DND-41 (cell line): ENCODE measurements at regions not wholly inside any gene's neighbourhood (a gene's known extent, or its start where the extent isn't known, plus 50 kb on each side); places are given as distances from the start of the nearest gene placed in this dataset.

Source experiments
- CTCF ChIP-seq: IDR thresholded peaks from 2 replicates; pipeline ENCODE4 v1.5.1; 2012; ENCODE audit warnings: borderline replicate concordance, low read length, moderate library complexity, mild to moderate bottlenecking; ENCODE audit not compliant: poor library complexity, severe bottlenecking; ENCODE audit errors: extremely low read depth
- EZH2 ChIP-seq: IDR thresholded peaks from 3 replicates; pipeline ENCODE4 v1.6.1; 2012; ENCODE audit warnings: borderline replicate concordance, low read depth, mild to moderate bottlenecking, moderate library complexity, low read length, inconsistent platforms; ENCODE audit not compliant: severe bottlenecking

GRCh38 chr10:47139121-47139520 is 160.9 kb upstream of the GDF10 start:
- TF ChIP-seq CTCF (no peak), EZH2 (no peak)
